Fibroblast of upper back skin (primary cell): ENCODE measurements at regions not wholly inside any gene's neighbourhood (a gene's known extent, or its start where the extent isn't known, plus 50 kb on each side); places are given as distances from the start of the nearest gene placed in this dataset.
"Not testable (repeated sequence)": the region's sequence is repeated elsewhere in the genome, so short reads cannot be mapped to it uniquely, and the experiment has no call there.

Source experiments
- DNase-seq: peaks from one replicate; pipeline ENCODE4 v3.0.0-alpha.2; 2013

GRCh38 chrX:77167993-77168392 lies 279.2 kb upstream of the FGF16 start:
- no peak for DNase-seq

GRCh38 chrX:77174680-77175519 lies 272.3 kb upstream of the FGF16 start:
- DNase-seq: no peak

GRCh38 chrX:77200663-77201062 lies 246.5 kb upstream of the FGF16 start:
- DNase-seq: no peak

- DNase-seq: no peak
Measured at GRCh38 chrX:77223046-77223445, 224.1 kb upstream of the FGF16 start.

GRCh38 chrX:77264490-77264889 lies 182.7 kb upstream of the FGF16 start:
- DNase-seq: no peak

- DNase-seq: no peak
Measured at GRCh38 chrX:77275392-77275791, 171.8 kb upstream of the FGF16 start.

- DNase-seq: no peak
Measured at GRCh38 chrX:77276742-77277141, 170.4 kb upstream of the FGF16 start.

GRCh38 chrX:77277911-77278310 lies 169.3 kb upstream of the FGF16 start:
- DNase-seq: no peak

GRCh38 chrX:77279373-77279772 lies 167.8 kb upstream of the FGF16 start:
- not testable (repeated sequence) for DNase-seq

- DNase-seq: no peak
Measured at GRCh38 chrX:77293331-77293995, 153.7 kb upstream of the FGF16 start.

- no peak for DNase-seq
Measured at GRCh38 chrX:77298296-77298695, 148.9 kb upstream of the FGF16 start.

- no peak for DNase-seq
Measured at GRCh38 chrX:77298790-77299189, 148.4 kb upstream of the FGF16 start.

- DNase-seq: no peak
Measured at GRCh38 chrX:77299549-77299948, 147.6 kb upstream of the FGF16 start.

GRCh38 chrX:77342004-77342403 lies 105.2 kb upstream of the FGF16 start:
- DNase-seq: no peak

- no peak for DNase-seq
Measured at GRCh38 chrX:77346859-77347258, 100.3 kb upstream of the FGF16 start.

- DNase-seq: no peak
Measured at GRCh38 chrX:77347572-77347971, 99.6 kb upstream of the FGF16 start.

- no peak for DNase-seq
Measured at GRCh38 chrX:77389891-77390290, 57.3 kb upstream of the FGF16 start.

- DNase-seq: not testable (repeated sequence)
Measured at GRCh38 chrX:77390365-77390764, 56.8 kb upstream of the FGF16 start.

GRCh38 chrX:77396781-77397180 lies 50.4 kb upstream of the FGF16 start:
- DNase-seq: no peak
